ENCODE measurements at regions not wholly inside any gene's neighbourhood (a gene's known extent, or its start where the extent isn't known, plus 50 kb on each side); places are given as distances from the start of the nearest gene placed in this dataset.

DNA sequence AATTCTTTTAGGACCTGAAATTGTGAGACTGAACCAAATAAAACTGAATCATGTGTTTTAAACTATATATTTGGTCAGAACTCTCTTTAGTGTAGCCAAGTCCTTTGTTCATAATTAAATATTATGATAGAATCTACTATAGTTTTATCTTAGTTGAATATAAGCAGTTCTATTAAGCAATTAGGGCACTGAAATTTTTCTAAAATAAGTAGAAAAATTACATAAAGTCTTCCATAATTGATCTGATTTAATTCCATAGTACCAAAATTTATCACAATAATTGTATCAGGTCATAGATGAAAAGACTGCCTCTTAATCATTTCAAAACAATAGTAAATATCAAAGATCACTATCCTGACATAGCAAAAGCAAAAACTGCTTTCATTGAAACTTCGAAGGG lies 90.1 kb upstream of the BET1 start:
- Histone ChIP-seq H3K4me1 (no peaks in the 10 kb centered on the region), H3K36me3 (no peaks in the 10 kb centered on the region), H3K4me3 (ENCODE audit: low read depth, low read length) (no peak overlapping the region), H3K9me3 (no peaks in the 10 kb centered on the region), H3K27me3 (0 out of 2 replicates have a peak, but pooled peaks cover 2% of the 10 kb centered on the region)
- TF ChIP-seq, protein P1, sequence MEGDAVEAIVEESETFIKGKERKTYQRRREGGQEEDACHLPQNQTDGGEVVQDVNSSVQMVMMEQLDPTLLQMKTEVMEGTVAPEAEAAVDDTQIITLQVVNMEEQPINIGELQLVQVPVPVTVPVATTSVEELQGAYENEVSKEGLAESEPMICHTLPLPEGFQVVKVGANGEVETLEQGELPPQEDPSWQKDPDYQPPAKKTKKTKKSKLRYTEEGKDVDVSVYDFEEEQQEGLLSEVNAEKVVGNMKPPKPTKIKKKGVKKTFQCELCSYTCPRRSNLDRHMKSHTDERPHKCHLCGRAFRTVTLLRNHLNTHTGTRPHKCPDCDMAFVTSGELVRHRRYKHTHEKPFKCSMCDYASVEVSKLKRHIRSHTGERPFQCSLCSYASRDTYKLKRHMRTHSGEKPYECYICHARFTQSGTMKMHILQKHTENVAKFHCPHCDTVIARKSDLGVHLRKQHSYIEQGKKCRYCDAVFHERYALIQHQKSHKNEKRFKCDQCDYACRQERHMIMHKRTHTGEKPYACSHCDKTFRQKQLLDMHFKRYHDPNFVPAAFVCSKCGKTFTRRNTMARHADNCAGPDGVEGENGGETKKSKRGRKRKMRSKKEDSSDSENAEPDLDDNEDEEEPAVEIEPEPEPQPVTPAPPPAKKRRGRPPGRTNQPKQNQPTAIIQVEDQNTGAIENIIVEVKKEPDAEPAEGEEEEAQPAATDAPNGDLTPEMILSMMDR (IDR thresholded peaks at IDR 0.05; ENCODE audit: low read depth, low read length), result no peak
- DNase-seq, result no peak

DNA sequence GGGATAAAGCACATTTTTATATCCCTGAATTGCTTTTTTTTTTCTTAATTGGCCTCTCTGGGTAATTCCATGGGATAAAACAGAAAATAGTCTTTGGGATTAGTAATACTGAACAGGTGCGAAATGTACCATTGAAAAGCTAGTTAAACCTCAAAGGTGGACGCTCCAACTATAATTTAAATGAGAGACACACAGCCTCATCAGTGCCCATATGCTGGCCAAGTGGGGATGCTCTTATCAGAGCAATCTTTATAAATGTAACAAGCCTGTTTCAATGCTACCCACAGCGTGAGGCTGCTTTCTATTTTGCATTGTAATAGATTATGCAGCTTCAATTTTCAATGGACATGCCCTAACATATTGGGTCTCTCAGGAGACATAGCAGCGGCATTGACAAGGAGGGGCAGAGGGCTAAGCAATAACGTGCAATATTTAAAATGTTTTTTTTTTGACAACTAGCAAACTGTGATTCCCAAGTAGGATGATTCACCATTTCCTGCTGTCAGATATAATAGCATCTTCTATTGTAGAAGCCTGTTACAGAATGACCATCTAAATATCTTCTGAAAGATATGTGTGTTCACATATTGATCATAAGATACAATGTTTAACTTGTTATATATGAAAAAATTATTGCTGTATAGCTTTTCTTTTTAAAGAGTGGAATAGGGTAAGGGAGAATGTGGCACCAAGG lies 91.3 kb upstream of the BET1 start:
- Histone ChIP-seq H3K4me1 (no peaks in the 10 kb centered on the region), H3K4me3 (ENCODE audit: low read depth, low read length) (no peak overlapping the region), H3K36me3 (no peaks in the 10 kb centered on the region), H3K9me3 (no peaks in the 10 kb centered on the region), H3K27me3 (0 out of 2 replicates have a peak, but pooled peaks cover 2% of the 10 kb centered on the region)
- DNase-seq, result no peak
- TF ChIP-seq, protein P1 (IDR thresholded peaks at IDR 0.05; ENCODE audit: low read depth, low read length), result no peak

DNA sequence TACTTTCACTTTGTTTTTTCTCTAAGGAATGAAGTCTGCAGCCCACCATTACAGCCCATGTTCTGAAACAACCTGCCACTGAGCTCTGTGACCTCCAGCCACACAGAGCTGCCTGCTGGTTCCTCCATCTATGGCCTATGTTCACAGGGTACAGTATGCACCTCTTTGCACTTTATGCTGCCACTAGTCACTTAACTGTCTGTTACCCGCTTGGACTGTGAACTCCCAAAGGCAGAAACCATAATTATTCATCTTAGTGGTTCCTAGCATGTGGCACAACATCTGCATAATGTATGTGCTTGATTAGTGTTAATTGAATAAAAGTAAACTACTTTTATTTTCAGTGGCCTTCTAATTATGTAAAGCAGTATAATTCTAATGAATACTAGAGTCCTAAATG lies 95.5 kb upstream of the BET1 start:
- no peaks in the 10 kb centered on the region for H3K27me3 ChIP-seq
- TF ChIP-seq, protein P1 (IDR thresholded peaks at IDR 0.05; ENCODE audit: low read depth, low read length), result no peak
- no peaks in the 10 kb centered on the region for H3K9me3 ChIP-seq
- no peak for DNase-seq
- no peaks in the 10 kb centered on the region for H3K4me1 ChIP-seq
- no peak overlapping the region for H3K4me3 ChIP-seq (ENCODE audit: low read depth, low read length)
- no peaks in the 10 kb centered on the region for H3K36me3 ChIP-seq

DNA sequence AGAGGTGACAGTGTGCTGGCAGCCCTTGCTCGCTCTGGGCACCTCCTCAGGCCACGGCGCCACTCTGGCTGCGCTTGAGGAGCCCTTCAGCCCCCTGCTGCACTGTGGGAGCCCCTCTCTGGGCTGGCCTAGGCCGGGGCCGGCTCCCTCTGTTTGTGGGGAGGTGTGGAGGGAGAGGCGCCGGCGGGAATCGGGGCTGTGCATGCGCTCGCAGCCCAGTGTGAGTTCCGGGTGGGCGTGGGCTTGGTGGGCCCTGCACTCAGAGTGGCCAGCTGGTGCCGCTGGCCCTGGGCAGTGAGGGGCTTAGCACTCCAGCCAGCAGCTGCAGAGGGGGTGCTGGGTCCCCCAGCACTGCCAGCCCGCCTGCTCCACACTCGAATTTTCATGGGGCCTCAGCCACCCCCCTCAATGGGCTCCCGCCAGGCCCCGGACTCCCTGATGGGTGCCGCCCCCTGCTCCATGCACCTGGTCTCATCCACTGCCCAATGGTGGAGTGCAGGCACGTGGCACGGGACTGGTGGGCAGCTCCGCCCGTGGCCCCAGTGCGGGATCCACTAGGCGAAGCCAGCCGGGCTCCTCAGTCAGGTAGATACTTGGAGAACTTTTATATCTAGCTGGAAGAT lies 96.7 kb upstream of the BET1 start:
- TF ChIP-seq, protein P1 (IDR thresholded peaks at IDR 0.05; ENCODE audit: low read depth, low read length), result no peak
- Histone ChIP-seq H3K27me3 (no peaks in the 10 kb centered on the region), H3K9me3 (no peaks in the 10 kb centered on the region), H3K36me3 (no peaks in the 10 kb centered on the region), H3K4me1 (no peaks in the 10 kb centered on the region), H3K4me3 (ENCODE audit: low read depth, low read length) (no peak overlapping the region)
- DNase-seq, result no peak

DNA sequence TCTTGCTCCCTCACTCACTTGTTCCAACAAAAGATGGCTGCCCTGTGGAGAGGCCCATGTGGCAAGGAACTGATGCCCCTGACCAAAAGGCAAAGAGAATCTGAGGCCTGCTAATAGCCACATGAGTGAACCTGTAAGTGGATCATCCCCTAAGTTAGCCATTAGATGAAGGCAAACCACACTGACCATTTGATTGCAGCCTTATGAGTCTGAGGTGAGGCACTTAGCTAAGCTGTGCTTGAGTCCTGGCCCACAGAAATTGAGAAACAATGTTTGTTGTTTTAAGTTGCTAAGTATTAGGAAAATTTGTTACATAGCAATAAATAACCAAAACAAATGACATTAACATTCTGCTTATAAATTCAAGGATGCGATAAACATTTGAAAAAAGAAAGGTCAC lies 100.1 kb upstream of the BET1 start:
- no peaks in the 10 kb centered on the region for H3K27me3 ChIP-seq
- no peak for DNase-seq
- H3K4me1 ChIP-seq, result no peaks in the 10 kb centered on the region
- TF ChIP-seq, protein P1 (IDR thresholded peaks at IDR 0.05; ENCODE audit: low read depth, low read length), result no peak
- H3K36me3 ChIP-seq, result no peaks in the 10 kb centered on the region
- H3K9me3 ChIP-seq, result no peaks in the 10 kb centered on the region
- H3K4me3 ChIP-seq (ENCODE audit: low read depth, low read length), result no peak overlapping the region

DNA sequence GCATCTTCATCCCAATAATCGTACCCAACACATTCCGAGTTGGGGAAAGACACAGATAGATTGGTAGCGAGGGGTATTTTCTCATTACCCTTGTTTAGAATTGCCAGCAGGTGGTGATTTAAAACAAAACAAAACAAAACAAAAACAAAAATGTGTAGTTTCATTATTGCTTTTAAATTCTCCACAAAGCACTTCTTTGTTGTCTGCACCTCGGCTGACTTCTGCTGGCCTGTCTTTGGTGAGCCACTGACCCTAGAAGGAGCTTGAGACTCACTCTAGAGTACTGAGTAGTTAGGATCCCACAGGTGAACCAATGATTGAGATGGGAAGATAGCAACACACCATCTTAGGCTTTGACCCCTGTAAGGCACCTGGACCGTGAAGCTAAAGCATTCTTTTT lies 105.4 kb upstream of the BET1 start:
- no peaks in the 10 kb centered on the region for H3K36me3 ChIP-seq
- no peak for DNase-seq
- TF ChIP-seq, protein P1 (IDR thresholded peaks at IDR 0.05; ENCODE audit: low read depth, low read length), result no peak
- no peaks in the 10 kb centered on the region for H3K9me3 ChIP-seq
- H3K27me3 ChIP-seq, result no peaks in the 10 kb centered on the region
- H3K4me1 ChIP-seq, result no peaks in the 10 kb centered on the region
- H3K4me3 ChIP-seq (ENCODE audit: low read depth, low read length), result no peak overlapping the region
